Umbilical cord (tissue), 1 donor: ENCODE measurements at regions not wholly inside any gene's neighbourhood (a gene's known extent, or its start where the extent isn't known, plus 50 kb on each side); places are given as distances from the start of the nearest gene placed in this dataset.
"Not testable (repeated sequence)": the region's sequence is repeated elsewhere in the genome, so short reads cannot be mapped to it uniquely, and the experiment has no call there.

Experiments
- DNase-seq: peaks from one replicate; pipeline ENCODE4 v3.0.0-alpha.2; 2015; ENCODE audit warnings: low spot score

DNA sequence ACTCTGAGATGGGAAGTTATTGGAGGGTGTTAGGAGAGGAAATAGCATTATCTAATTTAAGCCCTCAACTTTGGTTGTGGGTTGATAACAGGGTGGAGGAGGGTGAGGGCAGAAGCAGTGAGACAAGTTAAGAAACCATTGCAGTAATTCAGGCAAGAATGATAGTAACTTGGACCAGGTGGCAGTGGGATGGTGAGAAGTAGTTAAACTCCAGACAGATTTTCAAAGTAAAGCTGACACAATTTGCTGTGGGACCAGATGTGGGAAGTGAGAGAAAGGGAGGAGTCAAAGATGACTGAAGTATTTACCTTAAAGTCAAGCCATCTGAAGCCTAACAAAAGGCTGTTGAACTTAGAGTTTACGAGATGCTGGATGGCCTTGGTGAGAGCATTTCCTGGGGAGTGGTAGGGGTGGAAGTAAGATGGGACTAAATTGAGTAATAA lies 163.2 kb upstream of the KLF7 start:
- DNase-seq, result no peak

DNA sequence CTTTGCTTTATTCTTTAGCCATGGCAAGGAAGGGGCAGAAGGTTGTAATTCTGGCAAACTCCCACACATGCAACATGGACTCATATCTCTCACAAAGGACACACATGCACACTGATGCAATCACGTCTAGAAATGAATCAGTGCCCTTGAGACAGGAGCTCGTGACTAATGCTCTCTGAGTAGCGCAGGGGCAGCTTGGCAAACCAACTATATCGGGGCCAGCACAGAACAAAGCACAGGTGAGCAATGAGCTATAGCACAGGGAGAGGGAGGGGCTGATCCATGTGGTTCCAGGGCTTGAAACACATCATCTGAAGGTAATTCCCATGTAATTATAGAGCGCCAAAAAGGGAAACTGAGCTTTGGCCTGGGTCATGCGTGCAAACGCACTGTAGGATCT lies 165.2 kb upstream of the KLF7 start:
- peak; percentile 59 for DNase-seq

DNA sequence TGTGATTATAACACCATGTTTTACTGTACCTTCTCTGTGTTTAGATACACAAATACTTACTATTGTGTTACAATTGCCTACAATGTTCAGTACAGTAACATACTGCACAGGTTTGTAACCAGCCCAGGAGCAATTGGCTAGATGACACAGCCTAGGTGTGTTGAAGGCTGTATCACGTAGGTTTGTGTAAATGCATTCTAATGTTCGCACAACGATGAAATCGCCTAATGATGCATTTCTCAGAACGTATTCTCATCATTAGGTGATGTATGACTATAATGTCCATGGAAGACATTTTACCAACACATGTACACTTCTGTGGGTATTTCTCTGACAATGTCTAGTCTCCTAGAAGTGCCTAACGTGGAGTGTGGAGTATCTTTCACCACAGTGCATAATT lies 165.9 kb upstream of the KLF7 start:
- DNase-seq, result no peak

DNA sequence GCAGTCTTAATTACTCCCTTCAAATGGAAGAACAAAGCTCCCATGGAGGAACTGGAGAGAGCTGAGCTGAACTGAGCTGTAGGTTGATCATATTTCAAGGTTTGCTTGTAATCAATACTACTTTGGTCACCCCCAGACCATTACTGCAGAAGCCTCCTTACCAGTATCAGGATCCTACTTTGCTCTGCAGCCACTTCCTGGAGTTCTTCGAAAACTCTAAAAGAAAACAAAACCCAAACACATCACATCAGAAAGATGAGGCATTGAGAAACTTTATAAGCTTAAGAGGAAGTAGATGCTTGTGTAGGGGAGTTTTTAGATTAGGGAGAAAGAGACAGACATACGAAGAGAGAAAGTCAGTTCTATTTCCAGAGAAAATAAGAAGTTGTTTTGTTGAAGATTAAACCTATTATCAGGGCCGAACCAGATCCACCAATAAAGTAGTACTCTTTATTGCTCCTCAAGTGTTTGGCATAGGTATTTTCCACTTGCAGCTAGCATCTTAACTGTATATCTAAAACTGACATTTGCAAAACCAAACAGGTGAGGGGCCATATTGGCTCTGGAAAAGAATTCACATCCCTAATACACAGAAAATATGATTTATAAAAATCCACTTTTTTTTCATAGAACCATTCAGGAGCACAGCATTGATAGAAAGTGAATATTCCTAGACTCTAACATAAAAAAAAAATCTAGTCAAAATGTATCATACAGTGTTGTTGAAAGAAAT lies 166.9 kb upstream of the KLF7 start:
- DNase-seq, result no peak

DNA sequence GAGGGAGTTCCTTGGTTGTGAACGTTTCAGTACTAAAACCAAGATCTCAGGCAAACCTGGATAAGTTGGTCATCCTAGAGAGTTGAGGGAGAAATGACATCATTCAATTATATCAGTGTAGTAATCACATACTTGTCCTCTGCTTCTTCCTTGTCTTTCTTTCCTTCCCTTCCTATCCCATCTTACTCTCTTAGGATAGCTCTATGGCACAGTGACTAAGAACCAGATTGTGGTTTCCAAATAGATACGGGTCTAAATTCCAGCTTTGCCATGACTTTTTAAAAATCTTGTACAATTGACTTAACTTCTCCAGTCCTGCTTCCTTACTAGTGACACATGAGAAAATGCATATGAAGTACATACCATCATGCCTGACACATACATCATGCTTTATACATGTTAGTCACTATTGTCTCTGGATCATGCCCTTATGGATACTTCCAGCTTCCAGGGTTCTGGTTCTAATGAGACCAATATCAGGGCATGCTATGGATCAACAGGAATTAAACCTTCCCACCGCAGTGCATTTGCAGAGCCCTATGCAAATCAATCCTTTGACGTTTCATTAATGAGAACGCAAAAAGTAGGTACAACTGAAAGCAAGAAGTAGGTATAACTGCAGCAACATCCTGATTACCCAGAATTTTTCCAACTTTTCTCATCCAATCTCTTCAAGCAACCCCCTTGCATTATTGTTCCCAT lies 168.0 kb upstream of the KLF7 start:
- no peak for DNase-seq

DNA sequence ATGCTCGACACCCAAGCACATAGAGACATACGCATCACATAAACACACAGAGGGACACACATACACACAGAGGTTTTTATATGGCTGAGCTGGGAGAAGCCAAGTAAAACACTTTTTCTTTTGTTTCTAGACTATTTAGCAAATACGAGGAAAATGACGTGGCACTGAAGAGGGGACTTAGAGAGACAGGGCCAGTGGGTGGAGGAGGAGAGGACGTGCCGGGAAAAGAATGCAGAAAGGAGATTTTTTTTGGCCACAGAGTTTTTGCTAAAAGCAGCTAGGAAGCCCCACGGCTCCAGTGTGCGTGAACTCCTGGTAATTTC lies 168.5 kb upstream of the KLF7 start:
- DNase-seq, result no peak

DNA sequence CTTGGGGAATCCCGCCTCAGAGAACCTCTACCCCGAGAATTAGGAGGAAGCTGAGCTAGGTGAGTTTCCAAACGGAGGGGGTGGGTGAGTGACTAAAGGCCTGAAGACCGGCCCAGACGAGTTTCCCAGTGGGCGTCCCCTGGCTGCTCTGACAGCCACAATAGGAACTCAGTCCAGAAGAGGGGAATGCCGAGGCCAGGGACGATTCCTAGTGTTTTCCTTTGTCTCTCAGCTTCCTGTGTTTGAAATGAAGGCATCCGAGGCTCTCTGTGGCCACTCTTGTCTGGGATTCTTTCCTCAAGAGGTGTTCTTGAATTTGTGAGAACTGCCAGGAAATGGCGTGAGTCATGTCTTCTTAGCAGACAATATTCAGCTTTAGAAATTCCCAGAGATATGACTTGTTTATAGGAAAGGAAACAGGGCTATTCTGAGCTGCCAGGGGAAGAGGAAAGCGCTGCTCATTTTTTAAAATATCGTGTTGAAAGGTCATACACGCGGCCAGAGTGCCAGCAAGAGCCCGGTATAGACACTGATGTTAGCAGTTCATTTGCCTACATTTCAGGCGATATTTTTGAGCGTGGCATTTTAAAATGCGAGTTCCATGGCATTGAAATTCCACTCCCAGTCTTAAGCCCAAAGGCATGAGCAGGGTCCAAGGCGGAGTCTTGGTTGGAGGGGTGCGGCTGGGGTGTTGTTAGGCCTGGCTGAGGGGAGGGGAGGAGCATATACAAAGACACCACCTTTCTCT lies 169.1 kb upstream of the KLF7 start:
- peak; percentile 86 for DNase-seq

DNA sequence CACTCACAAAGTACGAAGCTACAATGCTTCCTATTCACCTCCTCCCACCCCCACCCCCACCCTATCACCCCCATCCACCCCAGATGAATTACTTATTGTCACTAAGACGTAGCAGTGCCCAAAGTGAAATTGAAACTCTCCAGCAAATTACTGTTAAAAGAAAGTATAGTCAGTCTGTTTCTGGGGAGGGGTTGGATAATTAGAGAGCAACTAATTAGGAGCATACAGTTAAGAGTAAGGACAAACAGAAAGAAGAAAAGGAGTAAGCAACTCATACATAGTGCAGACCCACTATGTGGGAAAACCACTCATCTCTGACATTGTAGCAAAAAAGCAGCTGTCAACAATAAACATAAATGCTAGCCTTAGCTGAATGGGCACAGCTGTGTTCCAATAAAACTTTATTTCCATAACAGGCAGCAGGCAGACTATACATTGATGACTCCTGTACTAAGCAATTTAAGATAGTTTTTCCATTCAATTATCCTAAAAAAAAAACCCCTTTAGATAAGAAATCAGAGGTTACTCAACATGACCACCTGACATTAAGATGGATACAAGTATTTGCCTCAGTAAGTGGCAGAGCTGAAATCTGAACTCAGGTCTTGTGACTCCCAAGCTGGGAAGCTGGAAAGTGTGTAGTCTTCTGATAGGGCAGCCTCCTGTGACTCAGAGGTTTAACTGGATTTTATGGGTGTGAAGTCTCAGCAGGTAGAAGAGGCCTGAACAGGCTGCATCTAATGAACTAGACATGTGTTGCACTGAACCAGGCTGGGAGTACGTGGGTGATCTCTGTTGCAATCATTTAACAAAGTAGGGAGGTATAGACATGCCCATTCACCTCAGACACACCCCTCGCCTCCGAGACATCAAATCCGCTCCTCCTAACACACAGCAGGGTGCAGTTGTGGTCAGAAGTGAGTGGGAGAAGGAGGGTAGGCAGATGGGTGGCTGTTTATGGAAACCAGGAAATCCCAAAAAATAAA lies 171.8 kb upstream of the KLF7 start:
- no peak for DNase-seq

DNA sequence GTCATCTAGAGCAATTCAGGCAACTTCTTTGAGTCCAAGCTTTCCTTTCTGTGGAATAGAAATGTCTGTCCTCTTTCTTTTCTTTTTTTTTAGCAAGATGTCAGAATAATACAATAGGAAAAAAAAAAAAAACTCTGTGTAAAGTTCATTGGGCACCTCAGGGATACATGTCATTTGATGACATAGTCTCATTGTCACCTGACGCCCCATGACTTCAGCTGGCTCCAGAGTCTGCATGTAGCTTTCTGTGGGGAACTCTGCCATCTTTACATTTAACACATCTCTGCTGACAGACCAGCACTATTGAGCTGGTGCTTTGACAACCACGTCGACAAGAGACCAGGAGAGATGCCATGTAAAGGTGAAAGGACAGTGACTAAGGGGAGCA lies 172.5 kb upstream of the KLF7 start:
- no peak for DNase-seq

DNA sequence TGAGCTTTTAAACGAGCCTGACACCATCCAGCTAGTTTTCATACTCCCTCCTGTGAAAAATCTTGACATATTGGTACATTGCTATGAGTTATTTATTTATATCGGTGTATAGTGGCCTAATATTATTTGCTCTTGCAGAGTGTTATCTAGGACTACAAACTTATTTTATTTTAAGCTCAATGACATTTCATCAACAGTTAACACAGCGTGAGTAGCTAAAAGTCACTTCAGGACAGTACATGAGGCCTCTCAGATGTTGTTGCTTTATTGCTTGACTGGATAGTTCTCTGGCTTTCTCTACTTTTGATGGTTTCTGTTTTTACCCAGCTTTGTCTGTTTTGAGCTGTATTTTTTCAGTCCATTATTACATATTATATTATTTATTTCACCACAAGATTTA lies 172.9 kb upstream of the KLF7 start:
- DNase-seq, result no peak

DNA sequence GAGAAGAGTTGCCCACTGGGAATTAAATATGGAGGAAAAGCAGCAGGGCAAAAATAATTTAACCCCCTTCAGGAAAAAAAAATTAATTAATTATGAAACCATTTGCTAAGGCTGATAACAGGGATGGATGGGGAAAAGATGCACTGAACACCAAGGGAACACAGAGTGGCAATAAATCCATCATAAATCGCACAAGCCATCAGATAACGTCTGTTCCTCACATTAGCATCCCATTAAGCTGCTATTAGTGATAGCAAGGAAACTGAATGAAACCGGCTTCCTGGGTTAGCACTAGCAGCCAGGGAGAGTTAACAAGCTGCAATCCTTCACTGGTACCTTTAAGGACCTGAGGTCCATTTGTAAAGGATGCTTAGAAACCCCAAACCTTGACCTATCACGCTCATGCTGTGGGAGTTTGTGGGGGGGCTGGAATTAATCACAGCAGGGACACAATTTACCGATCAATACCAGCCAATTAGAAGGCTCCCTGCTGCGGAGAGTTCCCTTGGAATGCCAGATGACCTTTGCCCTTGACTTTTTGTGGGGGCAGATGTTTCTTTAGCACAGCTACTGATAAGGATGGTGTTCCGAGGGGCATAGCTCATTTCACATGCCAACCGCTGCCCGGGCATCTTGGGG lies 175.5 kb upstream of the KLF7 start:
- DNase-seq, result no peak

DNA sequence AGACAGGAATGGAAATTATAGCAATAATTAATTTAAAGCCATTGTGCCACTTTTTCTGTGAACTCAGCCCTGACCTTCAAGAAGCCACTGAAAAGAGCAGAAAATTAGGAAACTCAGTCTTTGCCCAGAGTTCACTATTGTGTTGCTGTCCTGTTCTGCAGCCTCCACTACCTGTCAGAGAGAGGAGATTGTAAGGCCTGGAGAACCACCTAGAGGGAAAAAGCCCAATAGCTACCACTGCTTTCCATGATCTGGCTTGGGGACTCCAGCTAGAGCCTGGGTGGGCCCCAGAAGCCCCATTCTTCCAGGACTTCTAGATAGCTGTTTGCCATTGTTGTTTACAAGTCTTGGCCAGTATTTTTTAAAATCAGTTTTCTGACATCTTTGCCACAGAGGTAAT lies 176.1 kb upstream of the KLF7 start:
- no peak for DNase-seq

DNA sequence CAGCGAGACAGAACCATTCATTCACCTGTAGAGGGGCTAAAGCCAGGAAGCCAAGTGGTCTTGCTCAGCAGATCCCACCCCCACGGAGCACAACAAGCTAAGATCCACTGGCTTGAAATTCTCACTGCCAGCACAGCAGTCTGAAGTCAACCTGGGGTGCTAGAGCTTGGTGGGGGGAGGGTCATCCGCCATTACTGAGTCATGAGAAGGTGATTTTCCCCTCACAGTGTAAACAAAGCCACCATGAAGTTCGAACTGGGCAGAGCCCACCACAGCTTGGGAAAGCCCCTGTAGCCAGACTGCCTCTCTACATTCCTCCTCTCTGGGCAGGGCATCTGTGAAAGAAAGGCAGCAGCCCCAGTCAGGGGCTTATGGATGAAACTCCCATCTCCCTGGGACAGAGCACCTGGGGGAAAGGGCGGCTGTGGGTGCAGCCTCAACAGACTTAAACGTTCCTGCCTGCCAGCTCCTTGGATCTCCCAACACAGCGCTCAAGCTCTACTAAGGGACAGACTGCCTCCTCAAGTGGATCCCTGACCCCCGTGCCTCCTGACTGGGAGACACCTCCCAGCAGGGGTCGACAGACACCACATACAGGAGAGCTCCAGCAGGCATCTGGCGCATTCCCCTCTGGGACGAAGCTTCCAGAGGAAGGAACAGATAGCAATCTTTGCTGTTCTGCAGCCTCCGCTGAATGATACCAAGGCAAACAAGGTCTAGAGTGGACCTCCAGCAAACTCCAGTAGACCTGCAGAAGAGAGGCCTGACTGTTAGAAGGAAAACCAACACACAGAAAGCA lies 179.0 kb upstream of the KLF7 start:
- DNase-seq, result not testable (repeated sequence)

DNA sequence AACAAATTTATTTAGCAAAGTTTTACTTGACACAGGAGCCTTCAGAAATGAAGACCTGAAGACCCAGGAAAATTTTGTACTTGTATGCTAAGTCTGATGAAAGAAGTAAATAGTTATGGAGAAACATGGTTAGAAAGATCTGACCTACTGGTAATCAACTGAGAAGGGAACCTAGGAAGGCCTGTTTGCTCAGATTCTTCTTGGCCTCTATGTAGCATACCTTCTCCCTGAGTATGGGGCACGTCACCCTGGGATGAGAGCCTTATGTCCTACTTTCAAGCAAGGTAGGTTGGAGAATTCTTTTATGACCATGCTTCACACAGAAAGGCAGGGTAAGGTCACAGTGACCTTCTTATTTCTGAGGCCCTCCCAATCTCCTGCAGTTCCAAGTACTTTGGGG lies 178.6 kb upstream of the CREB1 start:
- no peak for DNase-seq

DNA sequence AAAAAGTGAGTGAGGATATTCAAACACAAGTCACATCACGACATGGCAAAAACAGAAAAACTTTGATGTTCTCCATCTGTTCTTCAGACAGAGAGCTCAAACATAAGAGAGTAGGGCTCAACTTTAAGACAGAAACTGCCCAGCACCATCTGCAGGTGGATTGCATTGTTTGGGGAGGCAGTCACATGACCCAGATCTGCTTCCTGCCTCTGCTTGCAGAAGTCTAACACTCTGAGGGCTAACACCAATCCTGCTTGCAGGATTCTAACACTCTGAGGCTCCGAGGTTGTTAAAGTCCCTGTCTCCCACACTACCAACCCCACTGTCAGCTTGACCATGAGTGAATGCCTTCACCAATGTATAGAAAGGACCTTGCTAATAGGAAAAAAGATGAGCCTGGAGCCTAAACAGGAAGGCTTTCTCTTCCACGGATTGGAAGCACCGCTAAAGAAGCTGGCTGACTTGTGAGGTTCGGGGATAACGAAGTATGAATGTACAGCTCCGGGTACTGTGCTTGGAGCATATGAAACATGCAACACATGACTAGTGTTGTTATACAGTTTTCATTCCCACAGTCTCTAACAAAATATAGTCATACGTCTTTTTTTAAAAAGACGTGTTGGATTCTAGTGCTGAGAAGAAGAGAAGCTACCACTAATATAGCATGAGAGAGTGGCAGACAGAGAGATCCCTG lies 176.6 kb upstream of the CREB1 start:
- no peak for DNase-seq

DNA sequence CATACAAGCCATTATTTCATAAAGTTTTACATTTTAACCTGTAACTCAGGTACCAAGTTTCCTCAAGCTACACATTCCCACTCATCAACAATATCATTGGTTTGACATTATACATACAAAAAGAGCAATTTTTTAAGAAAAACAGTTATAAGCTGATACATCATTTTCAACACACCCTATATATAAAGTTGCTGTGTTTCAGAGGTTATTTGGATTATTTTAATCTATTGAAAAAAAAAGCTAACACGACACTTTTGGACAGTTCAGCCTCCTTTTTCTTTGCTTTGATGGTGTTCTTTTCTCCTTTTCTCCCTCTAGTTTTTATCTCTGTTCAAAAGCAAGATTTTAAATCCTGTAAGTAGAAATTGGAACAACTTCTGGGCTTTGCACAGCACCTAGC lies 175.9 kb upstream of the CREB1 start:
- DNase-seq, result no peak

DNA sequence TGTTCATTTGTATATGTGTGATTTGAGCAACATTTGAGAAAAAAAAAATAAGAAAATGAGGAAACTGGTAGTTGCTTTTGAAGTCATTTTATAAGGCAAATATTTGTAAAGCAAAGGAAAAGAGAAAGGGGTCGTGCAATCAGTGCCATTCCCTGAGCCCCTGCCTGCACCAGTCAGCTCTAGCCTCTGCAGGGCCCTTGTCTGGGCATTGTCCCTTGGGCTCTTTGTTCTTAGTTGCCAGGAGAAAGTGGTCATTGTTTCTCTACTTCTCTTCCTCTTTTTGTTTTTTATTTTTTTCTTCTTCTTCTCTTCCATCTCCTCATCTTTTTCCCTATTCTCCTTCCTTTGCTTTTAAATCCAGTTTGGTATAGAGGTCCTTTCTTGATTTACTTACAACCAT lies 175.3 kb upstream of the CREB1 start:
- DNase-seq, result no peak

DNA sequence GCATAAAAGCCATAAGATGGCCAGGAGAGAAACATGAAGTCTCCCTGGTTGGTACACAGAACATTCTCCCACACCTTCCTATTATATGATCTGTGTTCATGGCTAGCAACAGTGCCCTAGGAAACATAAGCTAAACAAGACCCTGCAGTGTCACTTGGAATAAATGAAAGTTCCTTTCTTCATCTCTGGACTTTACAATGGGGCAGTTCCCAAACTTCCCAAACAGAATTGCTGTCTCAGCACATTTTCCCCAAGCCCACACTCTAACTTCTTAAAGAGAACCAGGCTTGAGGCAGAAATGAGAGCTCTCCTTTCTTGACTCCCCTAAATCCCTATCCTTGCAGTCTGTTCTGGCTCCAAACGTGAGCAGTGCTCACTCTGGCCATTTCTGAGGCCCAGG lies 173.2 kb upstream of the CREB1 start:
- DNase-seq, result no peak

DNA sequence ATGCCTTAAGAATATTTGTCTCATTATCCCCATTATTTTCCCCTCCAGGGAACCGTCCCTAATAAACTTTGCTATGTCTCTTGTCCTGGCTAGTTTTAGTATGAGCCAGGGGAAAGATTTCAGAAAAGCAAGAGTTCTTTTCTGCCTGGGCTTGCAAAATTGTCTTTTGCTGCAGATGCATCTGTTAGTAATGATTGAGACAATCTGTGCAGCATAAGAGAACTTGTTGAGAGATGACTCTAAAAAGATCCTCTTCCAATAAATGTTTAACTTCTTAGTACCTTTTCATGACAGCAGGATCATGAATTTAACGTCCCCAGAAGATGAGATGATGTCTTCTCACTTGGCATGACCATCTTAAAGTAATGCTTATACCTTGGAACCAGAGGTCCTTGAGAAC lies 172.5 kb upstream of the CREB1 start:
- no peak for DNase-seq

DNA sequence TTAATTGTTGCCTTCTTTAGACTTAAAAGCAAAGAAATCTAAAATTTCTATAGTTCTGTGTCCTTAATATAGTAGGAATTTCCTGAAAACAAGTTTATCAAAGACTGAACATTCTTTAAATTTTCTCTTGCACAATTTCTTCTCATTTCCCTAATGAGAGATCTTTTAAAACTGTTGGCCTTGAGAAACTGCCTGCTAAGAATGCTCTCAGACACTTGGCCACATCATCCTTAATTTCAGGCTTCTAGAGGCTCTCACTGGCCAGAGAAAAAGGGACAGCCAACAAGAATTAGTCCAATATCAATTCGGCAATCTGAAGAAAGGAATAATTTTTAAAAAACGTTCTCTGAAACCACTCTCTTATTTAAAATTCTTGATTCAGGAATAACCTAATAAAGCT lies 167.0 kb upstream of the CREB1 start:
- no peak for DNase-seq
